Astrocyte (in vitro differentiated cells and primary cell): ENCODE measurements at regions not wholly inside any gene's neighbourhood (a gene's known extent, or its start where the extent isn't known, plus 50 kb on each side); places are given as distances from the start of the nearest gene placed in this dataset.

Experiments used
- CTCF ChIP-seq: IDR thresholded peaks from 2 replicates; pipeline ENCODE4 v1.5.1; 2011; ENCODE audit warnings: low read depth, mild to moderate bottlenecking, inconsistent platforms, low read length, moderate library complexity; ENCODE audit not compliant: insufficient read depth
- EZH2 ChIP-seq: IDR thresholded peaks from 2 replicates; pipeline ENCODE4 v1.6.1; 2012; ENCODE audit warnings: mild to moderate bottlenecking, low read length, inconsistent platforms; ENCODE audit not compliant: insufficient read depth

GRCh38 chr3:25178672-25179071, 249.4 kb upstream of the RARB start:
- no peak for TF ChIP-seq EZH2
- no peak for TF ChIP-seq CTCF
